ENCODE measurements at regions not wholly inside any gene's neighbourhood (a gene's known extent, or its start where the extent isn't known, plus 50 kb on each side); places are given as distances from the start of the nearest gene placed in this dataset.
"Not testable (repeated sequence)": the region's sequence is repeated elsewhere in the genome, so short reads cannot be mapped to it uniquely, and the experiment has no call there.

- no peak for DNase-seq
Measured at GRCh38 chr2:15681089-15681885, 89.6 kb downstream of the DDX1 start.

DNA sequence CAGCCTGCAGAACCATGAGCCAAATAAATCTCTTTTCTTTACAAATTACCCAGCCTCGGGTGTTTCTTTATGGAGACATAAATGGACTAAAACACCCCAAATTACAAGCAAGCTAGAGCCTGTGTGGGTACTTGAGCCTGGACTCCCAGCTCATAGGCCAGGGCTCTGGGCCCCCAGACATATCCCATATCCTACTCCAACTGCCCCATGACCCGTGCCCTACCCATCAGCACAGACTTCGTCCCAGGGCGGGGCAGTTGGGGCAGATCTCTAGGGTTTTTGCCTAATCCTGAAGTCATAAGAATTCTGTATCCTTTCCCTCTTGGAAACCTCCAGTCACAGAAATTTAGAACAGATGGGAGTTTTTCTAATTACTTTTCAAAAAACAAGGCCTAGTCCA, 90.7 kb downstream of the DDX1 start:
- no peak for DNase-seq

DNA sequence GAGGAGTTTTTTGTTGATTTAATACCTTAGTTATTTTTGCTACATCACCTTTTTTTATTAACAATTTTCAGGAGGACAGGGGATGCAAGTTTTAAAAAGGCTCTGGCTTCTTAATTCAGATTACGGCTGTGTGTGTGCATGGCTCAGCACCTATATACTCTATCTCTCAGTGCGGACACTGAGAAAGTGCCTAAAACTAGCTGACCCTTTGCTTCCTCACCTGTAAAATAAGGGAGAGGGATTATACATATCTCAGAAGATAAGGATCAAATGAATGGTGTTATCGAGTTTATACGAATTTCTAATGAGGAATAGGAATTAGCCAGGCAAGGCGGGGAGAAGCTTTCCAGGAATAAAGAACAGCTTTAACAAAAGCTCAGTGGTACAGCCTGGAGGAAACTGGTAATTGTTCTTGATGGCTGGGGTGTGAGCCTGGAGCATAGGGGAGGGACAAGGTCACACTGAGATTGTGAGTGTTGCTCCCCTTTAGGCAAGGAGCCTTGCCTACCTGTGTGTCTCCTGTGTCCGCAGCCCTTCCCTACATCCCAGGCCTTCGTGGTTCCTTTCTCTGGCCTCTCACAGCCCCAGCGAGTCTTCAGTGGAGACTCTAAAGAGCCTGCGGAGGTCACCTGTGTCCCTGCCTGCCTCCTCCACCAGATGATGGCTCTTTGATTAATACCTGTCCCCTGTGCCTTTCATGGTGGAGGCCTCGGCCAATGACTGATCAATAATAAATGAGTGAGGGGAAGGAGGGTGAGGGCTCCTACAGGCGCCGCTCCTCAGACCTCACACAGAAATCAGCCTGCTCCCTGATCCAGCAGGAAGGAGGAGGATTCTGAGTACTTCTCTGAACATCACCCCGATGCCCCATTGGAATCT, 92.7 kb downstream of the DDX1 start:
- no peak for DNase-seq

- DNase-seq = no peak
Measured at GRCh38 chr2:15685143-15685542, 93.5 kb downstream of the DDX1 start.

GRCh38 chr2:15686643-15687042, 95.0 kb downstream of the DDX1 start:
- DNase-seq = no peak

DNA sequence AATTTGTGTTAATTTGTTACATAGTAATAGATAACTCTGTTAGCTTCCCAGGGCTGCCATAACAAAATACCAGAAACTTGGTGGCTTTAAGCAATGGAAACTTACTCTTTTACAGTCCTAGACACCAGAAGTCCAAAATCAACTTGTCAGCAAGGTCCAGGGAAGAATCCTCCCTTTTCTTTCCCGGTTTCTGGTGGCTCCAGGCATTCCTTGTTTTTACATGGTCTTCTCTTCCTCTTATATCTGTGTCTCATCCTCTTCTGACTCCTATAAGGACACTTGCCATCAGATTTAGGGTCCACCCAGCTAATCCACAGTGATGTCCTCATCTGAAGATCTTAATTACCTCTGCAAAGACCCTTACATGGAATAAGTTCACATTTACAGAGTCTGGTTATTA, 95.6 kb downstream of the DDX1 start:
- no peak for DNase-seq

DNA sequence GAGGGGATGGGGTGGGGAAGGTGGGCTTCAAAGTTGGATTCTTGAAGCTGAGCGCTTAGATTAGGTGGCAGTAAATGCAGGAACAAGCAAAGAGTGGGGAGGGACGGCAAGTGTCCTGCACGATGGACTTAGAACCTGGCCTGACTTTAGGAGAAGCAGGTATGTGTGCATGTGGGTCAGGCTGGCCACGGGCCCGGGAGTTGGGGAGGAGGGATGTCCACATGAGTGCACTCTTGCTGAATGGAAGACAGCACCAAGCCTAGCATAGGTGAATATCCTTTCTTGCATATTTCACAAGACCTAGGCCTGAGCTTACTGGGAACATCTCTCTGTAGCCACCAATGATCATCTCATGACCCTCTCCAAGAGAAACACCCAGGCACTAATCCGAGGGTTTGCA, 96.1 kb downstream of the DDX1 start:
- DNase-seq = no peak

GRCh38 chr2:15688924-15689568, 97.4 kb downstream of the DDX1 start:
- no peak for DNase-seq

GRCh38 chr2:15689654-15690053, 98.0 kb downstream of the DDX1 start:
- DNase-seq = no peak

- no peak for DNase-seq
Measured at GRCh38 chr2:15691586-15692310, 100.1 kb downstream of the DDX1 start.

- no peak for DNase-seq
Measured at GRCh38 chr2:15692551-15693377, 101.1 kb downstream of the DDX1 start.

- DNase-seq = no peak
Measured at GRCh38 chr2:15693382-15693781, 101.7 kb downstream of the DDX1 start.

GRCh38 chr2:15693926-15694588, 102.4 kb downstream of the DDX1 start:
- DNase-seq = no peak

- no peak for DNase-seq
Measured at GRCh38 chr2:15694589-15694986, 102.9 kb downstream of the DDX1 start.

GRCh38 chr2:15695582-15696330, 104.1 kb downstream of the DDX1 start:
- no peak for DNase-seq

DNA sequence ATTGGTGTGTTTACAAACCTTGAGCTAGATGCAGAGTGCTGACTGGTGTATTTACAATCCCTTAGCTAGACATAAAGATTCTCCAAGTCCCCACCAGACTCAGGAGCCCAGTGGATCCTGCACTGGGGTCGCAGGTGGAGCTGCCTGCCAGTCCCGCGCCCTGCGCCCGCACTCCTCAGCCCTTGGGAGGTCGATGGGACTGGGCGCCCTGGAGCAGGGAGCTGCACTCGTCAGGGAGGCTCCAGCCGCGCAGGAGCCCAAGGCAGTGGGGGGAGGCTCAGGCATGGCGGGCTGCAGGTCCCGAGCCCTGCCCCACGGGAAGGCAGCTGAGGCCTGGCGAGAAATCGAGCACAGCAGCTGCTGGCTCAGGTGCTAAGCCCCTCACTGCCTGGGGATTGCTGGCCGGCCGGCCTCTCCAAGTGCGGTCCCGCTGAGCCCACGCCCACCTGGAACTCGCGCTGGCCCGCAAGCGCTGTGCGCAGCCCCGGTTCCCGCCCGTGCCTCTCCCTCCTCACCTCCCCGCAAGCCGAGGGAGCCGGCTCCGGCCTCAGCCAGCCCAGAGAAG, 105.0 kb downstream of the DDX1 start:
- not testable (repeated sequence) for DNase-seq

DNA sequence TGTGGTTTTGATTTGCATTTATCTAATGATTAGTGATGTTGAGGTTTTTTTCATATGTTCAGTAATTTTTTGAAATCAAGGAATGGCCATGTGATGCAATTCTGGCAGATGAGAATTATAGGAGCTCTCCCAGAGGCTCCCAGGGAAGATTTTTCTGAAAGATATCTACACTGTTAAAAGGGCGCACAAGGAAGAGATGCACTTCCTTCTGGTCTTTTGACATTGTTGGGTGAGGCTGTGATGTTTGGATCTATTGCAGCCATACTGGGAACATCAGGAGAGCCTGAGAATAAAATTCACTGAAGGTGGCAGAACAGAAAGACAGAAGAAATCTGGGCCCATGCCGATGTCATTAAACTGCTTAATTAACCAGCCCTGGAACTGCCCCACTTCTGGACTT, 108.5 kb downstream of the DDX1 start:
- no peak for DNase-seq

DNA sequence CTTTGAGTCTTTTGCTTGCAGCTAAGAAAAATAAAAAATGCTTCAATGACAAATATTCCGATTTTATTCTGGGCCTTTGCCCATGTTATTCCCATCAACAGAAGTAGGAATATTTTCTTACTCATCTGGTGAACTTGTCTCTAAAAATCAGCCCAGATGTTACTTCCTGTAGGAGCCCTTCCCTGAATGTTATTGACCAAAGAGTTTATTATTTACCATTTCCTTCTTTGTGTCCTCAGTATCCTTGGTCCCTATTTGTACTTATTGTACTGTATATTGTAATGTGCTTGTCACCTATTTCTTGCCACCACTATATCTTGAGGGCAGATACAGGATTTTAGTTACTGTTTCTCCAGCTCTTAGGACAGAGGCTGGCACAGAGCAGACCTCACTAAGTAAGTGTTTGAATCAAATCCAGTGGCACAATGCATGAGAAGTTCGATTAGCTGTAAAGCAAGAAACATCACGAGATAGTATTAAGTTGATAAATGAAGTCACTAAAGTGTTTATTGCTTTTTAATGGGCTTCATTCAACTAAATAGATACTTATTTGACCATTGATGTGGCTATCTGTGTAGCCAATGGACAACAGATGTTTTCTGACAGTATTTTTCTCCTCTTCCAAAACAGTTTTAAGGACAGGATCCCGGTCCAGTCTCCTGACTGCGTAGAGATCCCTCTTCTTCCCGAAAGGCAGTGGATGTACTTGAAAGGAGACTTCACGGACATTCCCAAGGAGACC, 109.1 kb downstream of the DDX1 start:
- no peak for DNase-seq

DNA sequence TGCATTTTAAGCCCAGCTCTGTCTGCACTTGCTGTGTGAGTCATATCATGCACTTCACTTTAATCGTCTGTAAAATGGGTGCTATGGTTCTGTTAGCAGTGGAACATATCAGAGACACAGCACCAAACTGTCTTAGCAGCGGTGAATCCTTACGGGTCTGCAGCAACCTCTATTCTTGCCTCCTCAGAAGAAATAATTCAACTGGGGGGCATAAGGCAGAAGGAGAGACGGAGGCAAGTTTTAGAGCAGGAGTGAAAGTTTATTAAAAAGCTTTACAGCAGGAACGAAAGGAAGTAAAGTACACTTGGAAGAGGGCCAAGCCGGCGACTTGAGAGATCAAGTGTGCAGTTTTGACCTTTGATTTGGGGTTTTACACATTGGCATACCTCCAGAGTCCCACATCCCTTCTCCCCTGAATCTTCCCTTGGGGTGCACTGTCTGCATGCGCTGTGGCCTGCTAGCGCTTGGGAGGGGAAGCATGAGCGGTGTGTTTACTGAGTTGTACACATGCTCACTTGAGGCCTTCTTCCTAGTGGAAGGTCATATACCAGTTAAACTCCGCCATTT, 109.8 kb downstream of the DDX1 start:
- no peak for DNase-seq
